AG04450 (cell line): ENCODE measurements at regions not wholly inside any gene's neighbourhood (a gene's known extent, or its start where the extent isn't known, plus 50 kb on each side); places are given as distances from the start of the nearest gene placed in this dataset.

Experiments
- CTCF ChIA-PET: fragments of 300-600, 350-600 bp; formaldehyde crosslinking; extraction: SDS; loops from one replicate; lab custom pipeline; 2022; ENCODE audit warnings: antibody characterized with exemption, inconsistent platforms; lab: Charles Lee
- POLR2A ChIA-PET: fragments of 350-600 bp; formaldehyde crosslinking; extraction: SDS; loops from one replicate; lab custom pipeline; 2021; ENCODE audit warnings: antibody characterized with exemption, inconsistent platforms; lab: Yijun Ruan, JAX
- DNase-seq: peaks from one replicate; pipeline ENCODE4 v3.0.0-alpha.2; 2011; ENCODE audit warnings: low read depth, low spot score
- H3K27ac ChIP-seq: one replicate; pipeline ENCODE4 v1.5.1; 2012; ENCODE audit warnings: low read depth, low read length, control low read depth
- H3K27me3 ChIP-seq: one replicate; pipeline ENCODE4 v1.6.0; 2012; ENCODE audit warnings: low read length; ENCODE audit not compliant: control insufficient read depth, insufficient read depth
- H3K4me3 ChIP-seq: 2 replicates; pipeline ENCODE4 v1.5.1; 2011; ENCODE audit warnings: mild to moderate bottlenecking, low read depth, low read length, control low read depth
- H3K9me3 ChIP-seq: 2 replicates; pipeline ENCODE4 v1.5.1; 2012; ENCODE audit warnings: low read length; ENCODE audit not compliant: control insufficient read depth, insufficient read depth
- CTCF ChIP-seq: IDR thresholded peaks from 2 replicates; pipeline ENCODE4 v1.5.1; 2011; ENCODE audit warnings: low read depth, low read length, control low read depth, inconsistent platforms

- CTCF ChIA-PET = no interaction called here
- TF ChIP-seq CTCF = no peak
- POLR2A ChIA-PET = interaction anchor here (0.6 to 1.2 kb wide), 4 partner anchors 15 to 234 kb away, joined by 3 to 5 read pairs (median 4); partner anchors contain the start of gene TBX3
- Histone ChIP-seq H3K9me3 (peaks cover 5% of the 10 kb centered on the region; the same call in 1 of the 2 replicates), H3K27me3 (no peaks in the 10 kb centered on the region), H3K27ac (no peak overlapping the region), H3K4me3 (no peak overlapping the region)
- DNase-seq = no peak
Measured at GRCh38 chr12:114918535-114919233, 234.7 kb upstream of the TBX3 start.

- H3K4me3 ChIP-seq = no peak overlapping the region
- POLR2A ChIA-PET = no interaction called here
- DNase-seq = no peak
- no peak for TF ChIP-seq CTCF
- H3K27ac ChIP-seq = no peak overlapping the region
- CTCF ChIA-PET = no interaction called here
- H3K9me3 ChIP-seq = peaks cover 5% of the 10 kb centered on the region; the same call in 1 of the 2 replicates
- H3K27me3 ChIP-seq = no peaks in the 10 kb centered on the region
Measured at GRCh38 chr12:114917953-114918352, 234.0 kb upstream of the TBX3 start.

- Histone ChIP-seq H3K9me3 (peaks cover 5% of the 10 kb centered on the region; the same call in 1 of the 2 replicates), H3K27ac (no peak overlapping the region), H3K4me3 (no peak overlapping the region), H3K27me3 (no peaks in the 10 kb centered on the region)
- CTCF ChIA-PET = interaction anchor here (0.6 kb wide), 1 partner anchor 455 kb away, joined by 3 read pairs; no protein-coding TSS in a partner anchor
- DNase-seq = no peak
- POLR2A ChIA-PET = interaction anchor here (0.6 to 0.7 kb wide), 2 partner anchors 83 to 245 kb away, joined by 3 to 7 read pairs; no protein-coding TSS in a partner anchor
- no peak for TF ChIP-seq CTCF
Measured at GRCh38 chr12:114917307-114917706, 233.3 kb upstream of the TBX3 start.

- no peak overlapping the region for H3K27ac ChIP-seq
- DNase-seq = no peak
- TF ChIP-seq CTCF = no peak
- CTCF ChIA-PET = interaction anchor here (0.7 kb wide), 1 partner anchor 428 kb away, joined by 3 read pairs; no protein-coding TSS in a partner anchor
- H3K4me3 ChIP-seq = no peak overlapping the region
- peaks cover 5% of the 10 kb centered on the region; the same call in 1 of the 2 replicates for H3K9me3 ChIP-seq
- H3K27me3 ChIP-seq = no peaks in the 10 kb centered on the region
- POLR2A ChIA-PET = no interaction called here
Measured at GRCh38 chr12:114916541-114916940, 232.6 kb upstream of the TBX3 start.

GRCh38 chr12:114916124-114916523, 232.1 kb upstream of the TBX3 start:
- no peak for TF ChIP-seq CTCF
- H3K27ac ChIP-seq = no peak overlapping the region
- no peaks in the 10 kb centered on the region for H3K27me3 ChIP-seq
- H3K4me3 ChIP-seq = no peak overlapping the region
- peaks cover 5% of the 10 kb centered on the region; the same call in 1 of the 2 replicates for H3K9me3 ChIP-seq
- CTCF ChIA-PET = interaction anchor here (0.7 kb wide), 1 partner anchor 428 kb away, joined by 3 read pairs; no protein-coding TSS in a partner anchor
- POLR2A ChIA-PET = no interaction called here
- DNase-seq = no peak
